B cell (primary cell): ENCODE measurements at regions not wholly inside any gene's neighbourhood (a gene's known extent, or its start where the extent isn't known, plus 50 kb on each side); places are given as distances from the start of the nearest gene placed in this dataset.

Experiments used
- ATAC-seq: fragments of 200-7000 bp; cut with Tn5 transposase; one replicate; pipeline ENCODE4 v1.10.0; 2021; ENCODE audit warnings: low read depth, mild to moderate bottlenecking, moderate number of reproducible peaks, moderate library complexity
- CTCF ChIA-PET: fragments of 350-600 bp; sonication (Branson Sonifier 250); formaldehyde crosslinking; loops from one replicate; lab custom pipeline; 2021; ENCODE audit warnings: antibody characterized with exemption, inconsistent platforms; lab: Charles Lee
- POLR2A ChIA-PET: fragments of 350-600 bp; sonication (Branson Sonifier 250); formaldehyde crosslinking; loops from one replicate; lab custom pipeline; 2021; ENCODE audit warnings: antibody characterized with exemption; lab: Charles Lee
- DNase-seq: peaks from one replicate; pipeline ENCODE4 v3.0.0; 2013
- H2AFZ ChIP-seq: 2 replicates; pipeline ENCODE4 v1.6.1; 2012; ENCODE audit warnings: mild to moderate bottlenecking, low read depth, low read length; ENCODE audit not compliant: insufficient read depth, poor library complexity, severe bottlenecking
- H3K27ac ChIP-seq, 2 donors: 1 replicate in 1 of 2; 2 replicates in 1 of 2; pipeline ENCODE4 v1.5.1; 2012 to 2013; ENCODE audit warnings: low read length in 2 of 2, mild to moderate bottlenecking in 2 of 2, moderate library complexity in 1 of 2
- H3K27me3 ChIP-seq, 4 experiments: fragments of 200-600 bp in 1 of 4; sonication (generic) in 1 of 4; replicated peaks in 1 of 4; 1 replicate in 2 of 4; 2 replicates in 2 of 4; pipeline versions ENCODE4 v1.6.1 to v1.7.0; 2013 to 2016; ENCODE audit warnings: low read length in 3 of 4, mild to moderate bottlenecking in 2 of 4, mixed read lengths in 1 of 4, moderate library complexity in 1 of 4; ENCODE audit not compliant: insufficient read depth in 4 of 4, control insufficient read depth in 3 of 4; ENCODE audit errors: control extremely low read depth in 1 of 4
- H3K36me3 ChIP-seq, 2 experiments: replicated peaks in 1 of 2; 1 replicate in 1 of 2; 2 replicates in 1 of 2; pipeline versions ENCODE4 v1.6.1 to v1.7.1; 2013; ENCODE audit warnings: low read length in 1 of 2; ENCODE audit not compliant: insufficient read depth in 2 of 2, control insufficient read depth in 1 of 2; ENCODE audit errors: control extremely low read depth in 1 of 2, extremely low read depth in 1 of 2
- H3K4me1 ChIP-seq, 2 donors: fragments of 200-600 bp in 1 of 2; sonication (generic) in 1 of 2; 1 replicate in 1 of 2; 2 replicates in 1 of 2; pipeline versions ENCODE4 v1.5.1 to v1.6.1; 2013 to 2017; ENCODE audit warnings: low read length in 2 of 2; ENCODE audit not compliant: control insufficient read depth in 2 of 2, insufficient read depth in 2 of 2
- H3K4me2 ChIP-seq: replicated peaks from 2 replicates; pipeline ENCODE3; 2012; ENCODE audit warnings: mild to moderate bottlenecking, low read depth, low read length; ENCODE audit not compliant: poor library complexity, severe bottlenecking
- H3K4me3 ChIP-seq, 5 experiments: fragments of 200-600 bp in 1 of 5; sonication (generic) in 1 of 5; 1 replicate in 3 of 5; 2 replicates in 2 of 5; pipeline versions ENCODE4 v1.5.1 to v1.7.0; 2011 to 2016; ENCODE audit warnings: low read length in 4 of 5, mild to moderate bottlenecking in 4 of 5, low read depth in 2 of 5, control low read depth in 1 of 5, moderate library complexity in 1 of 5; ENCODE audit not compliant: insufficient read depth in 1 of 5; ENCODE audit errors: control extremely low read depth in 1 of 5, extremely low read depth in 1 of 5
- H3K79me2 ChIP-seq: fragments of 200-600 bp; sonication (generic); one replicate; pipeline ENCODE4 v1.6.0; 2016; ENCODE audit warnings: low read length; ENCODE audit not compliant: control insufficient read depth, insufficient read depth
- H3K9ac ChIP-seq: fragments of 200-600 bp; sonication (generic); 2 replicates; pipeline ENCODE4 v1.6.1; 2017; ENCODE audit warnings: mild to moderate bottlenecking, low read length, moderate library complexity
- H3K9me3 ChIP-seq, 3 donors: one replicate each; pipeline versions ENCODE4 v1.6.1 to v1.7.1; 2013; ENCODE audit warnings: low read length in 2 of 3; ENCODE audit not compliant: control insufficient read depth in 2 of 3, insufficient read depth in 1 of 3; ENCODE audit errors: control extremely low read depth in 1 of 3
- H4K20me1 ChIP-seq: 2 replicates; pipeline ENCODE4 v1.6.0; 2012; ENCODE audit warnings: mild to moderate bottlenecking, low read length; ENCODE audit not compliant: insufficient read depth, control insufficient read depth, poor library complexity, severe bottlenecking
- H3K27ac Mint-ChIP-seq: one replicate; pipeline ENCODE4 v1.8.0; 2021; ENCODE audit warnings: mixed read lengths
- H3K27me3 Mint-ChIP-seq: one replicate; pipeline ENCODE4 v1.8.0; 2021; ENCODE audit warnings: mixed read lengths
- H3K4me1 Mint-ChIP-seq: one replicate; pipeline ENCODE4 v1.8.0; 2021; ENCODE audit warnings: mixed read lengths
- H3K4me3 Mint-ChIP-seq: one replicate; pipeline ENCODE4 v1.8.0; 2021; ENCODE audit warnings: mixed read lengths
- H3K9me3 Mint-ChIP-seq: one replicate; pipeline ENCODE4 v1.8.0; 2022; ENCODE audit warnings: mixed read lengths; ENCODE audit not compliant: insufficient read depth
- CTCF ChIP-seq: fragments of 200-600 bp; IDR thresholded peaks from one replicate; pipeline ENCODE4 v1.8.0; 2022; ENCODE audit warnings: antibody characterized with exemption, mild to moderate bottlenecking
- EZH2 ChIP-seq: IDR thresholded peaks from 2 replicates; pipeline ENCODE4 v1.6.1; 2012; ENCODE audit warnings: borderline replicate concordance, low read depth, mild to moderate bottlenecking, moderate library complexity, low read length; ENCODE audit not compliant: insufficient read depth, poor library complexity, severe bottlenecking
- WGBS: methylation state at CpG from one replicate; pipeline ENCODE4 v1.1.5; 2013; ENCODE audit warnings: missing lambda C conversion rate; ENCODE audit not compliant: insufficient coverage; 5-methylcytosine and 5-hydroxymethylcytosine counted together
- intact Hi-C: fragments of 100-400 bp; cut with micrococcal nuclease; formaldehyde crosslinking; loops from one replicate; pipeline ENCODE4 v1.10.0; 2022

- Histone ChIP-seq H3K9me3 (no peaks in the 10 kb centered on the region), H3K27ac (no peak overlapping the region), H3K4me1 (no peaks in the 10 kb centered on the region), H3K36me3 (no peaks in the 10 kb centered on the region), H3K9ac (no peak overlapping the region), H3K27me3 (no peaks in the 10 kb centered on the region), H4K20me1 (no peaks in the 10 kb centered on the region), H3K4me2 (no peak overlapping the region), H3K79me2 (no peaks in the 10 kb centered on the region), H2AFZ (no peak overlapping the region), H3K4me3 (no peak overlapping the region)
- ATAC-seq: no peak
- H3K9me3 Mint-ChIP-seq: no peaks in the 10 kb centered on the region
- TF ChIP-seq EZH2 (no peak), CTCF (no peak)
- no peaks in the 10 kb centered on the region for H3K4me1 Mint-ChIP-seq
- H3K27me3 Mint-ChIP-seq: no peaks in the 10 kb centered on the region
- intact Hi-C loops: no loop called here
- no peak for DNase-seq
- no peak overlapping the region for H3K4me3 Mint-ChIP-seq
- ChIA-PET CTCF (no interaction called here), POLR2A (no interaction called here)
- H3K27ac Mint-ChIP-seq: no peak overlapping the region
- 100% methylated on average over 2 of the region's 3 CpGs for WGBS
Observed at GRCh38 chr6:22709803-22710202, 140.4 kb downstream of the HDGFL1 start.

- WGBS: no CpG with 5 or more reads among the region's 1 CpG
- Mint-ChIP-seq H3K27me3 (no peaks in the 10 kb centered on the region), H3K4me3 (no peak overlapping the region), H3K4me1 (no peaks in the 10 kb centered on the region), H3K9me3 (no peaks in the 10 kb centered on the region), H3K27ac (no peak overlapping the region)
- Histone ChIP-seq H3K4me1 (no peaks in the 10 kb centered on the region), H3K9me3 (peaks cover 0 to 4% (median 0%) of the 10 kb centered on the region in 3 donors), H3K4me2 (no peak overlapping the region), H3K27ac (no peak overlapping the region), H4K20me1 (no peaks in the 10 kb centered on the region), H3K4me3 (no peak overlapping the region), H3K36me3 (no peaks in the 10 kb centered on the region), H2AFZ (no peak overlapping the region), H3K79me2 (no peaks in the 10 kb centered on the region), H3K27me3 (no peaks in the 10 kb centered on the region), H3K9ac (no peak overlapping the region)
- ATAC-seq (no peak), DNase-seq (no peak)
- intact Hi-C loops: no loop called here
- CTCF ChIA-PET: no interaction called here
- POLR2A ChIA-PET: no interaction called here
- TF ChIP-seq EZH2: no peak
- TF ChIP-seq CTCF: no peak
Observed at GRCh38 chr6:22716721-22717120, 147.4 kb downstream of the HDGFL1 start.
